T-helper 1 cell treated with Interleukin-12 subunit alpha and Interleukin-12 subunit beta and Interleukin-4 antibody, amounts not matched to agents 30 μg/mL and 1 μg/mL, for 36 hours (primary cell): ENCODE measurements at regions not wholly inside any gene's neighbourhood (a gene's known extent, or its start where the extent isn't known, plus 50 kb on each side); places are given as distances from the start of the nearest gene placed in this dataset.
"Not testable (repeated sequence)": the region's sequence is repeated elsewhere in the genome, so short reads cannot be mapped to it uniquely, and the experiment has no call there.

Experiments
- H3K27ac Mint-ChIP-seq: one replicate; pipeline ENCODE4 v1.8.0; 2021; ENCODE audit warnings: mild to moderate bottlenecking, mixed read lengths
- H3K27me3 Mint-ChIP-seq: one replicate; pipeline ENCODE4 v1.8.0; 2021; ENCODE audit warnings: low read depth, mixed read lengths
- H3K36me3 Mint-ChIP-seq: one replicate; pipeline ENCODE4 v1.8.0; 2021; ENCODE audit warnings: low read depth, mixed read lengths
- H3K4me1 Mint-ChIP-seq: one replicate; pipeline ENCODE4 v1.8.0; 2021; ENCODE audit warnings: low read depth, mixed read lengths
- H3K4me3 Mint-ChIP-seq: one replicate; pipeline ENCODE4 v1.8.0; 2021; ENCODE audit warnings: mild to moderate bottlenecking, moderate library complexity, mixed read lengths
- H3K9me3 Mint-ChIP-seq: one replicate; pipeline ENCODE4 v1.8.0; 2021; ENCODE audit warnings: mixed read lengths

- Mint-ChIP-seq H3K9me3 (no peaks in the 10 kb centered on the region), H3K4me3 (no peak overlapping the region), H3K27me3 (no peaks in the 10 kb centered on the region), H3K27ac (no peak overlapping the region), H3K4me1 (no peaks in the 10 kb centered on the region), H3K36me3 (no peaks in the 10 kb centered on the region)
These were observed 974.8 kb downstream of the CNTNAP5 start for GRCh38 chr2:124999906-125000305.

DNA sequence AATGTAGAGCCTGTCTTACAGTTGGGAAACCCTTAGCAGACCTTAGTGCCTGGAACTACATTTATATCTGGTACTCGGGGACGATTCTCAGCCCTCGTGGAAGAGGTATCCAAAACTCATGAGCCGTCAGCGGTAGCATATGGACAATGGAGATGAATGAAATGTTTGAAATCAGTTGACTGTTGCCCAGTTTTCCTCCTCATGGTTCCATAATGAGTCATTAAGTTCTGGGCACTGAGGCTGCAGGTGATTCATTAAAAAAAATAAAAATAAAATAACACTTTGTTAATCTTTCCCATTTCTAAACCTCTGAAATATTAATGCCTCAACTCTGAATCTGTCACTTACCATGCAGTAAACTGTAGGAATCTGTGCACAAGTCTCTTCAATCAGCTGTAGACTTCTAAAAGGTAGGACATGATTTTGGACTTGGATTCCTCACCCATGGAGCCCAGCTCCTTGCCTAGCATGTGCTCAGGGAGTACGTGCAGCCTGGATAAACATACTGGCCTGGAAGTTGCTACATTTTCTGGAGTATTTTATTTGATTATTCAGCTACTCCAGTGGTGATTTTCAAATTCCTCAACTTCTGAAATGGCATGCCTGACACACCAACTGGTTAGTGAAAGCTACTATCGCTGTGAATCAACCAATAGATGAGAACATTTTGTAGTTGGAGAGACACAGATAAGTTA, 979.2 kb downstream of the CNTNAP5 start:
- Mint-ChIP-seq H3K4me1 (no peaks in the 10 kb centered on the region), H3K27me3 (no peaks in the 10 kb centered on the region), H3K27ac (no peak overlapping the region), H3K36me3 (no peaks in the 10 kb centered on the region), H3K4me3 (no peak overlapping the region), H3K9me3 (no peaks in the 10 kb centered on the region)

DNA sequence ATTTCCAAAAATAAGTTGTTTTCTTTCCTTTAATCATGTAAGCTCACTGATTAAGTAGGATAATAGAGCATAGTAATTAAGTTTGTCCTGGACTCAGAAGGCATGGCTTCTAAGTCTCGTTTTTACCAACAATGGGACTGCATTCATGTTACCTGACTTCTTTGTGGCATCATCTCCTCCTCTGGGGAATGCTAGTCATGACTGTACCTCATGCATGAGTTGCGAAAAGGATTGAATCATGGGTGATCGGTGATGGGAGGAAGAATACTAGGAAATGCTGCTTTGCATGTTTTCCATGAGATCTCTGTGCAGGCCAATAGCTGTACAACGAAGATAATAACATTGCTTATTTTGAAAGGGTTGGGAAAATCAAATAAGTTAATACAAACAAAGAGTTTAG, 981.6 kb downstream of the CNTNAP5 start:
- no peak overlapping the region for H3K4me3 Mint-ChIP-seq
- H3K4me1 Mint-ChIP-seq = no peaks in the 10 kb centered on the region
- H3K27ac Mint-ChIP-seq = no peak overlapping the region
- H3K27me3 Mint-ChIP-seq = no peaks in the 10 kb centered on the region
- H3K9me3 Mint-ChIP-seq = no peaks in the 10 kb centered on the region
- no peaks in the 10 kb centered on the region for H3K36me3 Mint-ChIP-seq

GRCh38 chr2:125028721-125029120, 1003.6 kb downstream of the CNTNAP5 start:
- H3K4me3 Mint-ChIP-seq, H3K4me1 Mint-ChIP-seq, H3K27ac Mint-ChIP-seq, H3K27me3 Mint-ChIP-seq, H3K36me3 Mint-ChIP-seq: not testable (repeated sequence)
- peaks cover 34% of the 10 kb centered on the region for H3K9me3 Mint-ChIP-seq

- Mint-ChIP-seq H3K36me3 (no peaks in the 10 kb centered on the region), H3K4me1 (no peaks in the 10 kb centered on the region), H3K27me3 (no peaks in the 10 kb centered on the region), H3K9me3 (peaks cover 25% of the 10 kb centered on the region), H3K4me3 (no peak overlapping the region), H3K27ac (no peak overlapping the region)
These were observed 1008.8 kb downstream of the CNTNAP5 start for GRCh38 chr2:125033871-125034270.

- Mint-ChIP-seq H3K4me1 (no peaks in the 10 kb centered on the region), H3K9me3 (peaks cover 22% of the 10 kb centered on the region), H3K27me3 (no peaks in the 10 kb centered on the region), H3K27ac (no peak overlapping the region), H3K4me3 (no peak overlapping the region), H3K36me3 (no peaks in the 10 kb centered on the region)
These were observed 1012.1 kb downstream of the CNTNAP5 start for GRCh38 chr2:125037135-125037653.

GRCh38 chr2:125041846-125042245, 1016.8 kb downstream of the CNTNAP5 start:
- Mint-ChIP-seq H3K36me3 (no peaks in the 10 kb centered on the region), H3K9me3 (peaks cover 5% of the 10 kb centered on the region), H3K4me3 (no peak overlapping the region), H3K4me1 (no peaks in the 10 kb centered on the region), H3K27me3 (no peaks in the 10 kb centered on the region), H3K27ac (no peak overlapping the region)

DNA sequence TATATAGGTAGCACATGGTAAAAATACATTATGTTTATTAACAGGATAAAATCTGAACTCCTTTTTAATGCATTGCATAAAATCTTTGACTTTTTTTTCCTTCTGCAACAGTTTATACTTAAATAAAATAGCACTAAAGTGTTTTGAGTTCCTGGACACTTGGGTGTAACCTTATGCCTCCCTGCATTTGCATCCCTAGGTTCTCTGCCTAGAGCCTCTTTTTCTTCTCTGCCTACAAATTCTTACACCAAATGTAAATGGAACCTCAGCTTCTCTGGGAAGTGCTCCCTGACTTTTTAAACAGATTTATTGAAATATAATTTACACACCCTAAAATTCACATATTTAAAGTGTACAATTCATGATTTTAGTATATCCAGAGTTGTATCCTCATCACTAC, 1017.6 kb downstream of the CNTNAP5 start:
- no peak overlapping the region for H3K27ac Mint-ChIP-seq
- H3K36me3 Mint-ChIP-seq = no peaks in the 10 kb centered on the region
- no peak overlapping the region for H3K4me3 Mint-ChIP-seq
- no peaks in the 10 kb centered on the region for H3K27me3 Mint-ChIP-seq
- peaks cover 4% of the 10 kb centered on the region for H3K9me3 Mint-ChIP-seq
- H3K4me1 Mint-ChIP-seq = no peaks in the 10 kb centered on the region

DNA sequence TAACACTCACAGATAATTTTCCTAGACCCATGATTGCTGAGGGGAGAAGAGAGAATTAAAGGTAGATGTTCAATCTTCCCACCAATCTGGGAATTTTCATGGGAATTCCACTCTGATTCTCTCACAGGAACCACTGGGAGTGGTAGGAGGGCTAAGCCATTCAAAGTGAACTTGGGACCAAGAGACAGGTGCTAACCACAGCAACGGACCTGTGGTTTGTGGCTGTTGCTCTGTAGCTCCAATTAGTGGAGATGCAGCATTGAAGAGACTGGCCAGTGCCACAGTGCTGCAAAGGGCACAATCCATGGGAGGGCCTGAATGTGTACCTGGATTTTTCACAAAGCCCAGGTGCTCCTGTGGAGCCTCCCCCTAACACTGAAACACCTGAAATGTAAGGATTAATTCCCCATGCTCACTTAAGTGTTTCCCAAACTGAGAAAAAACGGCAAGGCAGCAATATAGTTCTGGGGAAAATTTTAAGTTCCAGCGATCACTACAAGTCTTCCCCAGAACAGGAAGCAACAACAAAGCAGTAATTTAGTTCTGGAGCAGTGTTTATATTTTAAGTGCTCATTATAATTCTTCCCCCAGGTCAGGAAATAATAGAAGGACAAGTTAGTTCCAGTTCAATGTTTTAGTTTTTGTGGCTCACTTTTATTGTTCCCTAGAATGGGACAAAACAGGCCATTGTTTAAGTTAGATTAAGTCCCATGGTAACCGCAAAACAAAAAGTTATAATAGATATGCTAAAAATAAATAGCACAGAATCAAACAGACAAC, 1045.8 kb downstream of the CNTNAP5 start:
- Mint-ChIP-seq H3K9me3 (no peaks in the 10 kb centered on the region), H3K27me3 (no peaks in the 10 kb centered on the region), H3K4me3 (no peak overlapping the region), H3K4me1 (no peaks in the 10 kb centered on the region), H3K36me3 (no peaks in the 10 kb centered on the region), H3K27ac (no peak overlapping the region)

GRCh38 chr2:125073440-125073839, 1048.4 kb downstream of the CNTNAP5 start:
- no peaks in the 10 kb centered on the region for H3K27me3 Mint-ChIP-seq
- H3K27ac Mint-ChIP-seq = no peak overlapping the region
- H3K9me3 Mint-ChIP-seq = peaks cover 4% of the 10 kb centered on the region
- no peaks in the 10 kb centered on the region for H3K36me3 Mint-ChIP-seq
- no peak overlapping the region for H3K4me3 Mint-ChIP-seq
- H3K4me1 Mint-ChIP-seq = no peaks in the 10 kb centered on the region

- Mint-ChIP-seq H3K4me1 (no peaks in the 10 kb centered on the region), H3K36me3 (no peaks in the 10 kb centered on the region)
These were observed 1060.8 kb downstream of the CNTNAP5 start for GRCh38 chr2:125085904-125086303.

GRCh38 chr2:125086313-125087184, 1061.5 kb downstream of the CNTNAP5 start:
- no peak overlapping the region for H3K4me3 Mint-ChIP-seq
- H3K4me1 Mint-ChIP-seq = no peaks in the 10 kb centered on the region
- no peaks in the 10 kb centered on the region for H3K36me3 Mint-ChIP-seq
- H3K27ac Mint-ChIP-seq = no peak overlapping the region
- H3K9me3 Mint-ChIP-seq = peaks cover 20% of the 10 kb centered on the region
- H3K27me3 Mint-ChIP-seq = no peaks in the 10 kb centered on the region

More at GRCh38 chr2:125085904-125086303, 1060.8 kb downstream of the CNTNAP5 start:
- Mint-ChIP-seq H3K9me3 (peaks cover 20% of the 10 kb centered on the region), H3K27ac (no peak overlapping the region), H3K27me3 (no peaks in the 10 kb centered on the region), H3K4me3 (no peak overlapping the region)

DNA sequence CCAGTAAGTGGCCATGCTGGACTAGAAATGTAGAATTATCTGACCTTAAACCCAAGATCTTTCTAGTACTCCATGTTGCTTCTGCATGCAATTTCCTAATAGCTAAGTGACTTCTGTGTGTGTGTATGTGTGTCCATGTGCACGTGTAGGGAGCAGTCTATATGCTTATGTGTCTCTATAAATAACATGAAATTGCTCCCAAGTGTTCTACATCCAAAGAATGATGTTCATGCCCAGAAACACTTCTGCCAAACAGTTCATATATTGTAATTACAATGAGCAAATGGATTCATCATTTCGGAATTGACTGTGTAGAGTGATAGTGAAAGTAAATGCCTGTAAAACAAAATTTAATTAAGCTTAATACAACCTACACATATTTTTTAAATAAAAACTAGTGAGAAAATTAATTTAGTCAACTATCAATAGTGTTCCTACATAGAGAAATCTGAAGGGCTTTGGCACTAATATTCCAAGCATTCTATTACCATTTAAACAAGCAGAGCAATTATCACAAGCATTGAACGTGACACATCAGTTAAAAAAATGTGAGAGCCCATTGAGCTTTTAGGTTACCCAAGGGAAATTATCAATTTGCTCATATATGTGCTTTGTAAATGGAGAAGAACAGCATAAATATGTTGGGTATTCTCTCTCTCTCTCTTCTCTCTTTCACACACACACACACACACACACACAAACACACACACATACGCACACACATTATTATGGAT, 1067.4 kb downstream of the CNTNAP5 start:
- Mint-ChIP-seq H3K9me3 (peaks cover 14% of the 10 kb centered on the region), H3K36me3 (no peaks in the 10 kb centered on the region), H3K27me3 (no peaks in the 10 kb centered on the region), H3K4me1 (no peaks in the 10 kb centered on the region), H3K4me3 (no peak overlapping the region), H3K27ac (no peak overlapping the region)

GRCh38 chr2:125095826-125096225, 1070.7 kb downstream of the CNTNAP5 start:
- Mint-ChIP-seq H3K27ac (no peak overlapping the region), H3K4me1 (no peaks in the 10 kb centered on the region), H3K27me3 (no peaks in the 10 kb centered on the region), H3K4me3 (no peak overlapping the region), H3K36me3 (no peaks in the 10 kb centered on the region), H3K9me3 (peaks cover 3% of the 10 kb centered on the region)
